GM23338 (cell line): ENCODE measurements at regions not wholly inside any gene's neighbourhood (a gene's known extent, or its start where the extent isn't known, plus 50 kb on each side); places are given as distances from the start of the nearest gene placed in this dataset.

Source experiments
- ATAC-seq: fragments of 200-7000 bp; cut with Tn5 transposase; 3 replicates; pipeline ENCODE4 v1.9.1; 2020
- DNase-seq: peaks from one replicate; pipeline ENCODE4 v3.0.0-alpha.2; 2015; ENCODE audit warnings: low spot score
- H2AFZ ChIP-seq: fragments of 200-600 bp; sonication (generic); 2 replicates; pipeline ENCODE4 v1.8.0; 2016; ENCODE audit warnings: antibody characterized with exemption, mild to moderate bottlenecking, moderate library complexity
- H3F3A ChIP-seq: fragments of 200-600 bp; sonication (generic); replicated peaks from 2 replicates; pipeline ENCODE4 v1.8.0; 2017; ENCODE audit warnings: antibody characterized with exemption, mixed run types, low read depth
- H3K27ac ChIP-seq: fragments of 200-600 bp; sonication (generic); 2 replicates; pipeline ENCODE4 v1.6.1; 2016; ENCODE audit warnings: low read depth
- H3K27me3 ChIP-seq: fragments of 200-600 bp; sonication (generic); 2 replicates; pipeline ENCODE4 v1.8.0; 2016; ENCODE audit warnings: mild to moderate bottlenecking, mixed run types, moderate library complexity; ENCODE audit not compliant: insufficient read depth
- H3K36me3 ChIP-seq: fragments of 200-600 bp; sonication (generic); 2 replicates; pipeline ENCODE4 v1.8.0; 2016; ENCODE audit warnings: mild to moderate bottlenecking; ENCODE audit not compliant: insufficient read depth
- H3K4me1 ChIP-seq: fragments of 200-600 bp; sonication (generic); 2 replicates; pipeline ENCODE4 v1.8.0; 2016; ENCODE audit warnings: mild to moderate bottlenecking, moderate library complexity; ENCODE audit not compliant: insufficient read depth
- H3K4me2 ChIP-seq: fragments of 200-600 bp; sonication (generic); 2 replicates; pipeline ENCODE4 v1.7.1; 2017; ENCODE audit warnings: mixed run types
- H3K4me3 ChIP-seq: fragments of 200-600 bp; sonication (generic); 2 replicates; pipeline ENCODE4 v1.6.1; 2016; ENCODE audit warnings: mixed run types
- H3K79me2 ChIP-seq: fragments of 200-600 bp; sonication (generic); replicated peaks from 2 replicates; pipeline ENCODE4 v1.8.0; 2017; ENCODE audit warnings: mild to moderate bottlenecking; ENCODE audit not compliant: insufficient read depth
- H3K9me2 ChIP-seq: fragments of 200-600 bp; sonication (generic); 2 replicates; pipeline ENCODE4 v1.8.0; 2017; ENCODE audit not compliant: insufficient read depth
- H4K20me1 ChIP-seq: fragments of 200-600 bp; sonication (generic); replicated peaks from 2 replicates; pipeline ENCODE4 v1.8.0; 2017; ENCODE audit warnings: mild to moderate bottlenecking; ENCODE audit not compliant: insufficient read depth
- H3K27ac Mint-ChIP-seq: 2 replicates; pipeline ENCODE4 v1.8.0; 2020; ENCODE audit warnings: inconsistent platforms, mild to moderate bottlenecking, moderate library complexity, mixed read lengths
- H3K27me3 Mint-ChIP-seq: 3 replicates; pipeline ENCODE4 v1.8.0; 2022; ENCODE audit warnings: low read depth, mild to moderate bottlenecking, moderate library complexity, mixed read lengths, inconsistent platforms; ENCODE audit not compliant: insufficient read depth, poor library complexity
- H3K36me3 Mint-ChIP-seq: 3 replicates; pipeline ENCODE4 v1.8.0; 2021; ENCODE audit warnings: low read depth, mild to moderate bottlenecking, inconsistent platforms, moderate library complexity, mixed read lengths
- H3K4me1 Mint-ChIP-seq: 3 replicates; pipeline ENCODE4 v1.8.0; 2020; ENCODE audit warnings: mild to moderate bottlenecking, inconsistent platforms, mixed read lengths
- H3K4me3 Mint-ChIP-seq: 3 replicates; pipeline ENCODE4 v1.8.0; 2021; ENCODE audit warnings: moderate library complexity, mild to moderate bottlenecking, inconsistent platforms, mixed read lengths
- H3K9me3 Mint-ChIP-seq: 3 replicates; pipeline ENCODE4 v1.8.0; 2020; ENCODE audit warnings: moderate library complexity, mild to moderate bottlenecking, inconsistent platforms, mixed read lengths
- CREB1 ChIP-seq: fragments of 250-450 bp; sonication (Bioruptor Pico); IDR thresholded peaks from 2 replicates; pipeline ENCODE4 v1.5.0; 2020; ENCODE audit warnings: low read depth, mild to moderate bottlenecking, moderate library complexity
- CTCF ChIP-seq, 2 experiments: fragments of 200-600 bp in 1 of 2; sonication (generic) in 1 of 2; conservative IDR thresholded peaks; 2 replicates each; pipeline versions ENCODE4 v1.5.1 to v1.6.1; 2016 to 2017; ENCODE audit warnings: antibody characterized with exemption in 2 of 2, low read depth in 2 of 2, mild to moderate bottlenecking in 2 of 2, moderate library complexity in 1 of 2
- EZH2 ChIP-seq: fragments of 200-600 bp; sonication (generic); IDR thresholded peaks from one replicate; pipeline ENCODE4 v1.8.0; 2017; ENCODE audit warnings: antibody characterized with exemption, mild to moderate bottlenecking, low read depth; ENCODE audit not compliant: unreplicated experiment
- EZH2phosphoT487 ChIP-seq: fragments of 200-600 bp; sonication (generic); IDR thresholded peaks from one replicate; pipeline ENCODE4 v1.8.1; 2018; ENCODE audit warnings: antibody characterized with exemption; ENCODE audit not compliant: unreplicated experiment
- JUNB ChIP-seq: IDR thresholded peaks from one replicate; pipeline ENCODE4 v1.6.1; 2016; ENCODE audit warnings: antibody characterized with exemption; ENCODE audit not compliant: unreplicated experiment
- NANOG ChIP-seq: IDR thresholded peaks from 2 replicates; pipeline ENCODE4 v1.6.1; 2016; ENCODE audit warnings: antibody characterized with exemption, borderline replicate concordance
- POLR2AphosphoS5 ChIP-seq: IDR thresholded peaks from 2 replicates; pipeline ENCODE4 v1.6.1; 2016; ENCODE audit warnings: antibody characterized with exemption, low read depth
- REST ChIP-seq: IDR thresholded peaks from one replicate; pipeline ENCODE4 v1.6.1; 2018; ENCODE audit warnings: antibody characterized with exemption; ENCODE audit not compliant: unreplicated experiment
- STAT1 ChIP-seq: IDR thresholded peaks from one replicate; pipeline ENCODE4 v1.6.1; 2016; ENCODE audit warnings: antibody characterized with exemption; ENCODE audit not compliant: unreplicated experiment
- ZNF114 ChIP-seq: fragments of 250-450 bp; sonication (Bioruptor Pico); IDR thresholded peaks from 2 replicates; pipeline ENCODE4 v1.5.0; 2020; ENCODE audit warnings: mild to moderate bottlenecking, moderate library complexity
- ZNF331 ChIP-seq: fragments of 250-450 bp; sonication (Bioruptor Pico); IDR thresholded peaks from 2 replicates; pipeline ENCODE4 v1.5.0; 2020; ENCODE audit warnings: low read depth, mild to moderate bottlenecking, moderate library complexity
- ZNF462 ChIP-seq: fragments of 250-450 bp; sonication (Bioruptor Pico); IDR thresholded peaks from 2 replicates; pipeline ENCODE4 v1.5.0; 2020; ENCODE audit warnings: mild to moderate bottlenecking, moderate library complexity
- TF ChIP-seq, protein P1 (sequence below): IDR thresholded peaks from 2 replicates; pipeline ENCODE4 v1.6.1; 2016; ENCODE audit warnings: antibody characterized with exemption

DNA sequence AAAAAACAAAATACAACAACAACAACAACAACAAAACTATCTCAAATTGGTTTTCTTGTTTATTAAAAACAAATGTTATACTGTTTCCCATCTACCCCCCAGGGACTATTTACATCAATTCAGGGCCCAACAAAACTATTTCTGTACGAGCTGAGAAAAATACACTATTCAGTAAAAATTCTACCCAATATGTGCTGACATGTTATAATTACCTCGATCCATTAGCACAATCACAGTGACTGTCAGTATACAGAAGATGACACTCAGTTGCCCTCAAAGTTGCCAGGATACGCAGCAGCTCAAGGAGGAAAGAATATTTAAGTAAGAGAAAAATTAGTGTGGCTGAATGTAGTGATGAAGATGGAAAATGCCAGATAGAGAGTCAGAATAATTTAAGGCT lies 150.1 kb downstream of the COX18 start:
- H3K9me3 Mint-ChIP-seq = no peaks in the 10 kb centered on the region
- H3K36me3 ChIP-seq = no peaks in the 10 kb centered on the region
- H3K9me2 ChIP-seq = 0 out of 2 replicates have a peak, but pooled peaks cover under 1% of the 10 kb centered on the region
- H3K27me3 ChIP-seq = no peaks in the 10 kb centered on the region
- H3K4me2 ChIP-seq = no peak overlapping the region
- no peaks in the 10 kb centered on the region for H3K36me3 Mint-ChIP-seq
- no peaks in the 10 kb centered on the region for H3K79me2 ChIP-seq
- no peaks in the 10 kb centered on the region for H3F3A ChIP-seq
- no peak for DNase-seq
- H3K4me1 ChIP-seq = 0 out of 2 replicates have a peak, but pooled peaks cover 3% of the 10 kb centered on the region
- no peak overlapping the region for H3K4me3 Mint-ChIP-seq
- no peaks in the 10 kb centered on the region for H4K20me1 ChIP-seq
- no peak overlapping the region for H2AFZ ChIP-seq
- TF ChIP-seq JUNB (no peak), CTCF (conservative IDR thresholded peaks at IDR 0.05; ENCODE audit: low read depth in 2 of 2) (no peak), REST (no peak), EZH2phosphoT487 (no peak), ZNF331 (CRISPR knock-in tag) (no peak), ZNF114 (CRISPR knock-in tag) (no peak), STAT1 (no peak), ZNF462 (CRISPR knock-in tag) (no peak), POLR2AphosphoS5 (no peak), EZH2 (no peak), CREB1 (CRISPR knock-in tag) (no peak), NANOG (no peak)
- TF ChIP-seq, protein P1, sequence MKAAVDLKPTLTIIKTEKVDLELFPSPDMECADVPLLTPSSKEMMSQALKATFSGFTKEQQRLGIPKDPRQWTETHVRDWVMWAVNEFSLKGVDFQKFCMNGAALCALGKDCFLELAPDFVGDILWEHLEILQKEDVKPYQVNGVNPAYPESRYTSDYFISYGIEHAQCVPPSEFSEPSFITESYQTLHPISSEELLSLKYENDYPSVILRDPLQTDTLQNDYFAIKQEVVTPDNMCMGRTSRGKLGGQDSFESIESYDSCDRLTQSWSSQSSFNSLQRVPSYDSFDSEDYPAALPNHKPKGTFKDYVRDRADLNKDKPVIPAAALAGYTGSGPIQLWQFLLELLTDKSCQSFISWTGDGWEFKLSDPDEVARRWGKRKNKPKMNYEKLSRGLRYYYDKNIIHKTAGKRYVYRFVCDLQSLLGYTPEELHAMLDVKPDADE = no peak
- no peak overlapping the region for H3K27ac ChIP-seq
- ATAC-seq = no peak
- no peaks in the 10 kb centered on the region for H3K27me3 Mint-ChIP-seq
- no peak overlapping the region for H3K27ac Mint-ChIP-seq
- no peak overlapping the region for H3K4me3 ChIP-seq
- peaks cover 7% of the 10 kb centered on the region for H3K4me1 Mint-ChIP-seq
